Skin of body (tissue), 1 donor: ENCODE measurements at regions not wholly inside any gene's neighbourhood (a gene's known extent, or its start where the extent isn't known, plus 50 kb on each side); places are given as distances from the start of the nearest gene placed in this dataset.
A peak's percentile ranks its signal among the peaks of the same experiment; 100 is the strongest.

Experiments
- DNase-seq: peaks from one replicate; lab custom pipeline; 2025; lab: John Stamatoyannopoulos, UW

DNA sequence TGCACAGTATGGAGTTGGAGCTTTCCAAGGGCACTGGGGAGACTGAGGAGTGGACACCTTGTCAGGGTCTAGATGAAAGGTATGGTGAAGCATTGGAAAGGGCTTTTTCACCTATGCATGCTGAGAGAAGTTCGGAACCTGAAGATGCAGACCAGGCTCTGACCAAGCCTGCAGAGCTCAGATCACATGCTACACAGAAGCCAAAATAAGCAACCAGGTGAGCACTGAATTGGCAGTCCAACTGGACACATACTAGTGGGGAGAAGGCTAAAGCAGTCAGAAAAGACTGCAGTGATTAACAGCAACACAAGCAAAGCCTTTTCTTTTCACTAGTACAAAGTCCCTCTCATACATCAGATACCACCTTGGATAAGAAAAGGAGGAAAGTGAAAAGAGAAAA, 238.3 kb upstream of the PLSCR5 start:
- DNase-seq = no peak

GRCh38 chr3:146839727-146840375, 234.7 kb upstream of the PLSCR5 start:
- no peak for DNase-seq

GRCh38 chr3:146838221-146838620, 233.1 kb upstream of the PLSCR5 start:
- no peak for DNase-seq

DNA sequence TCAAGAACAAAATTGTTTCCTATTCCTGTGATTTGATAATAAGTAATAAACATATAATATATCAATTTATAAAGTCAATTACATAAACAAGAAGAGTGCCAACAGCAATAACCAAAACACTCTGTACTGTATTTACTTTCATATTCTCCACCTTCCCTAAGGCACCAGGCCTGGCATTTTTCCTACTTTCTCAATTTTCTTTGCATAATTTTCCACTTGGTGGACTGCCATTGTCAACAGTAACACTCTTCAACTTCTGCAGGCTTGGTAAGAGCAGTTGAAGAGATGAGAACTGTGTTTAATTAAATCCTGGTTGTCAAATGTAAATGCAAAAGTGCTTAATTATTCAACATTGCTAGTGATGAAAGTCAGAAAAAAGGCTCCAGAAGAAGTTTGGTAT, 229.8 kb upstream of the PLSCR5 start:
- no peak for DNase-seq

DNA sequence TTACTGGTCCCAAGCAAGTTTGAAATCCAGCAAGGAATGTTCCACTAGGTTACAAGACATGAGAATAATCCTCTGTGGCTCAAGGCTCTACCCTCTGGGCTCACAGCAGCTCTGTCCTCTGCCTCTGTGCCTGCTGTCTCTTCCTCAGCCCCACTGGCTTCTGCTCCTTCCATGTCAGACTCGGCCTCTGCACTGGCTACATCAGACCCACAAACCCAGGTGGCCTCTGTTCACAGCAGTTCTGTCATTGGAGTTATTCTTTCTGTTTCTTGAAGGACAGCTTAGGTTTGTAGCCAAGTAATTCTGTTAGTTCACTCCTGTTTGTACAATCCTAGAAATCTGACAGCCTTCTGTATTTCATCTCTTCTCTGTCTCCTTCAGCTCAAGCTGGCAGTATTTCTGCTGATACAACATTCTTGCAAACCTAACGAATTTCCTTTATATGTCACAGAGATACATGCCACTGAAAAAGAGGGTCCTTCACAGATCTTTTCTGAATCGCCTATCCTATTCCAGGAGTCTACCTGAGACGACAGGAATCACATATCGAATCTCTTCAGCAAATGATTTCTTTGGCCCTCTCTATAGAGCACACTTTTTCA, 227.8 kb upstream of the PLSCR5 start:
- DNase-seq = no peak

- no peak for DNase-seq
These were observed 226.5 kb upstream of the PLSCR5 start for GRCh38 chr3:146831659-146832058.

DNA sequence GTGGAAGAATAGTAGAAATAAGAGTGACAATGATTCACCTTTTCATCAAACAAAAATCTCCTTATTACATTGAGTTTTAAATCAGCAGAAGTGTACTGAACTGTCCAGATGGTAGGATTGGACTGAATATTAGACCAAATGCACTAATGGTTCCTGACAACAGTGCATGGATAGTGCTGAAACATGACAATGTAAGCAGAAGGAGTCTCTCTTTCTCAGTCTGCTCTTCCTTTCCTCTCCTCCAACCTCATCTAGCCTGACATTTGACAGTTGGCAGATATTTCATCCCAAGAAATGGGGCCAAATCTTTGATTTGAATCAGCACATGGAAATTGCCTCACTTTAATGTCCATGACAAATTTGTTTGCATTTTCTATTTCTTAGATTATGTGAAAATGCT, 225.1 kb upstream of the PLSCR5 start:
- DNase-seq = no peak

- DNase-seq = no peak
These were observed 222.7 kb upstream of the PLSCR5 start for GRCh38 chr3:146827836-146828235.

DNA sequence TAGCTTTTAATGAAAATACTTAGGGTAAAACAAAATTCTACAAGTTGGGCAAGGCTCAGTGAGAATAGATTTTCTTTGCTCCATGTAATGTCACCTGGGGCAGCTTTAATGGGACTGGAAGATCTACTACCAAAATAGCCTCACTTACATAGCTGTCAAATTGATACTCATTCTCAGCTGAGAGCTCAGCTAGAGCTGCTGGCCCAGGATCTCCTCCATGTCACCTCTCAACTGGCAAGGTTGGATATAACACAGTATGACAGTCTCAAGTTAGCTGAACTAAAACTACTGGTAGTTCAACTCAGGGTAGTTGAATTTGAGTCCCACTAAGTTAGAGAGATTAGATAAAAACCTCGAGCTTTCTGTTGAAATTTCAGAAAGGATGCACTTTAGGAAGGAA, 218.5 kb upstream of the PLSCR5 start:
- no peak for DNase-seq

DNA sequence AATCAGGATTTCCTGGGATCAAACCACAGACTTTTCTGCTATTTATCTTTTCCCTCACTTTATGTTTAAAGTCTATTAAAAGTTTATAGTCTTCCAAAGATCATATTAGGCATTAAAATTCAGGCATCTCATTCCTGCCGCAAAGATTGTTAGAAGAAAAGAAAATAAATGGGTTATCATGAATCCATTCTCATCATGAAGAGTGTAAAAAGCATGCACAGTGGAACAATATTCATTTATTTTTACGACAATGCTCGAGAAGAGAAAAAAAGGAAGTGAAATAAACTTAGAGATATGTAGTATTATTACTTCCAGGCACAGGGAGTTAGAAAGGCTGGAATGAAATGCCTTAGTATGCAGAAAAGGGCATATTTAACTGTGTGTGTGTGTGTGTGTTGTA, 213.7 kb upstream of the PLSCR5 start:
- DNase-seq = no peak

GRCh38 chr3:146818301-146818700, 213.2 kb upstream of the PLSCR5 start:
- DNase-seq = no peak

DNA sequence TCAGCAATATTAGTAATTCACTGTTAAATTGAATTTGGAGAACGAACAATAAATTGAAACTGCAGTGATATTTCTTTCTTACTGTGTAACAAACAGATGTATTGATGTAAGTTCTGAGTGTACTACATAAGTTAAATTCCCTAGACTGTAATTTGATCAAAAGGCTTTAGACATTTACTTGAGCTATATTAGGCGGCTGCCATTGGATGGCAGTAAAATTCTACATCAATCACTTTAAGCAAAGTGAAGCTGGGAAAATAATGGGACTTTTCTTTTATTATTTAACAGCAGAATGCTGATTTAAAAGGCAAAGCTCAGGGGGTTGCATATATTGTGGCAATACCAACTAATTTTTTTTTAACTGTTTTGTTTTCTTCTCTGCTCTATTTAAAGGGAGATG, 212.6 kb upstream of the PLSCR5 start:
- DNase-seq = peak; percentile 11

- no peak for DNase-seq
These were observed 209.6 kb upstream of the PLSCR5 start for GRCh38 chr3:146814601-146815315.

GRCh38 chr3:146813496-146813895, 208.3 kb upstream of the PLSCR5 start:
- no peak for DNase-seq

- peak; percentile 35 for DNase-seq
These were observed 198.6 kb upstream of the PLSCR5 start for GRCh38 chr3:146803745-146804144.

GRCh38 chr3:146801492-146801891, 196.3 kb upstream of the PLSCR5 start:
- DNase-seq = no peak

GRCh38 chr3:146800484-146800883, 195.3 kb upstream of the PLSCR5 start:
- no peak for DNase-seq

DNA sequence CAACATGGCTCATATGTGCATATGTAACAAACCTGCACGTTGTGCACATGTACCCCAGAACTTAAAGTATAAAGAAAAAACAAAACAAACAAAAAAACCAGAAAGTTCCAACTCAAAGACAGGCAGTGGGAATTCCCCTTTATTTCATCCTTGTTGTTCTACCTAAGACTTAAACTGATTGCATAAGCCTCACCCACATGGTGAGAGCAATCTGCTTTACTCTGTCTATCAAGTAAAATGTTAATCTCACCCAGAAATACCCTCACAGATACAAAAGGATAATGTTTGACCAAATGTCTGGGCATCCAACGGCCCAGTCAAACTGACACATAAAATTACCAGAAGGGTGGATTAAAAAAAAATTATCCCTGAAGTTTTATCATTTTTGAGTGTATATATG, 190.9 kb upstream of the PLSCR5 start:
- no peak for DNase-seq

- DNase-seq = no peak
These were observed 178.3 kb upstream of the PLSCR5 start for GRCh38 chr3:146783446-146783845.

- no peak for DNase-seq
These were observed 176.5 kb upstream of the PLSCR5 start for GRCh38 chr3:146781606-146782005.

DNA sequence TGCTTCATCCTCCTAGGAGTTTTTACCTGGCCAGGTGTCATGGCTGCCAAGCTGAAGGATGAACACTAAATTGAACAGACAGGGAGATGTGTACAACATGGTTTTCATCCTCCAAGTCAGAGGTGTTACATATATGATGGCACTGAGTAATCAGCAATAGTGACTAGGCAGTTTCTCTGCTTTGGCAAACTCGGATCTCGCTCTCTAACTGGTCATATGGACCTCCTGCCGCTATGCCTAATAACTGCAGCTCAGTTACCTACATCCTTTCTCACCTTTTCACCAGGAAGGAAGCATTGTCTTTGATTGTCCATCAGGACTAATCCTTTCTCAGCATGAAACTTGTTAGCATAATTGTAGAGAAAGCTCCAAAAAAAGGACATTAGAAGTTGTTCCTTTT, 175.9 kb upstream of the PLSCR5 start:
- no peak for DNase-seq

DNA sequence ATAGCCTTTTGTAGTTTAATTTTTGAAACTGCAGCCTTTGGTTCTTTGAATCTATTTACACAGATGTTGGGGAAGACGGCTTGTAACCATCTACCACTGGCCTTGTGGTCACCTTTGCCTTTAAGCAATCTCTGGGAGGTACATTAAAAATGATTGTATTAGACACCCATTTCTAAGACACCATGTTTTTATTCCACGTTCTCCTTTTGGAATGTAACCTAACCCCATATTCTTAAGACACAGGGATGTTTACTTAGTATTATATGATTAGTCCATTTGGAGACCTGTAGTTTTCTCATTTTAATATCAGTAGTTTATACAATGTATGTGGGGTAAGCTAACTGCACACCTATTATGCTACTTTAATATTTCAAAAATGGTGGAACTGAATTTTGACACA, 175.1 kb upstream of the PLSCR5 start:
- no peak for DNase-seq

- DNase-seq = no peak
These were observed 172.8 kb upstream of the PLSCR5 start for GRCh38 chr3:146777941-146778340.
